GM23248 (cell line): ENCODE measurements at regions not wholly inside any gene's neighbourhood (a gene's known extent, or its start where the extent isn't known, plus 50 kb on each side); places are given as distances from the start of the nearest gene placed in this dataset.

Source experiments
- DNase-seq: peaks from one replicate; pipeline ENCODE4 v3.0.0-alpha.2; 2015
- H2AFZ ChIP-seq: fragments of 200-600 bp; sonication (generic); 2 replicates; pipeline ENCODE4 v1.6.1; 2016; ENCODE audit warnings: antibody characterized with exemption
- H3F3A ChIP-seq: fragments of 200-600 bp; sonication (generic); 2 replicates; pipeline ENCODE4 v1.6.1; 2016; ENCODE audit warnings: mild to moderate bottlenecking, antibody characterized with exemption, mixed run types; ENCODE audit not compliant: insufficient read depth
- H3K27ac ChIP-seq: fragments of 200-600 bp; sonication (generic); 2 replicates; pipeline ENCODE4 v1.5.1; 2016; ENCODE audit warnings: mild to moderate bottlenecking
- H3K27me3 ChIP-seq: fragments of 200-600 bp; sonication (generic); replicated peaks from 2 replicates; pipeline ENCODE4 v1.6.1; 2016; ENCODE audit warnings: mild to moderate bottlenecking; ENCODE audit not compliant: insufficient read depth
- H3K36me3 ChIP-seq: fragments of 200-600 bp; sonication (generic); 2 replicates; pipeline ENCODE4 v1.6.1; 2016; ENCODE audit warnings: low read depth, mild to moderate bottlenecking
- H3K4me1 ChIP-seq: fragments of 200-600 bp; sonication (generic); 2 replicates; pipeline ENCODE4 v1.6.1; 2016; ENCODE audit warnings: mild to moderate bottlenecking; ENCODE audit not compliant: insufficient read depth
- H3K4me2 ChIP-seq: fragments of 200-600 bp; sonication (generic); one replicate; pipeline ENCODE4 v1.6.1; 2016; ENCODE audit warnings: mild to moderate bottlenecking; ENCODE audit not compliant: unreplicated experiment
- H3K4me3 ChIP-seq: fragments of 200-600 bp; sonication (generic); 2 replicates; pipeline ENCODE4 v1.5.1; 2016; ENCODE audit warnings: mild to moderate bottlenecking
- H3K79me2 ChIP-seq: fragments of 200-600 bp; sonication (generic); 2 replicates; pipeline ENCODE4 v1.6.1; 2016; ENCODE audit warnings: mild to moderate bottlenecking; ENCODE audit not compliant: insufficient read depth
- H3K9ac ChIP-seq: fragments of 200-600 bp; sonication (generic); 2 replicates; pipeline ENCODE4 v1.6.1; 2016; ENCODE audit warnings: mild to moderate bottlenecking
- H3K9me2 ChIP-seq: fragments of 200-600 bp; sonication (generic); 2 replicates; pipeline ENCODE4 v1.6.1; 2016; ENCODE audit warnings: mixed run types, mild to moderate bottlenecking, moderate library complexity; ENCODE audit not compliant: insufficient read depth
- H3K9me3 ChIP-seq: fragments of 200-600 bp; sonication (generic); one replicate; pipeline ENCODE4 v1.6.1; 2017; ENCODE audit warnings: low read depth
- H4K20me1 ChIP-seq: fragments of 200-600 bp; sonication (generic); 2 replicates; pipeline ENCODE4 v1.6.0; 2016; ENCODE audit not compliant: insufficient read depth
- EZH2 ChIP-seq: fragments of 200-600 bp; sonication (generic); IDR thresholded peaks from 2 replicates; pipeline ENCODE4 v1.6.1; 2018; ENCODE audit warnings: antibody characterized with exemption, mild to moderate bottlenecking; ENCODE audit not compliant: insufficient read depth, poor library complexity, severe bottlenecking
- EZH2phosphoT487 ChIP-seq: fragments of 200-600 bp; sonication (generic); IDR thresholded peaks from 2 replicates; pipeline ENCODE4 v1.6.1; 2018; ENCODE audit warnings: antibody characterized with exemption, moderate library complexity, mild to moderate bottlenecking, low read depth; ENCODE audit not compliant: insufficient read depth
- WGBS, 2 experiments: methylation state at CpG; one replicate each; pipeline ENCODE4 v1.1.6; 2015 to 2017; ENCODE audit warnings: low lambda C conversion rate in 2 of 2, low coverage in 1 of 2; ENCODE audit errors: missing lambda C conversion rate in 2 of 2; 5-methylcytosine and 5-hydroxymethylcytosine counted together
- in situ Hi-C: fragments of 300-500 bp; cut with MboI; formaldehyde crosslinking; loops from 2 replicates; pipeline ENCODE4 v1.15.0; 2020

- Histone ChIP-seq H3K27ac (peak overlapping the region; percentile 78), H3K9ac (peak overlapping the region; percentile 17; the same call in 1 of the 2 replicates), H3K9me2 (no peaks in the 10 kb centered on the region), H3F3A (peaks cover 35% of the 10 kb centered on the region), H3K27me3 (no peaks in the 10 kb centered on the region), H2AFZ (no peak overlapping the region), H3K4me3 (no peak overlapping the region), H3K79me2 (no peaks in the 10 kb centered on the region), H3K4me1 (peaks cover 37% of the 10 kb centered on the region), H3K4me2 (peak overlapping the region; percentile 69), H4K20me1 (no peaks in the 10 kb centered on the region), H3K9me3 (no peaks in the 10 kb centered on the region), H3K36me3 (no peaks in the 10 kb centered on the region)
- in situ Hi-C loops = no loop called here
- WGBS, 2 experiments = 24 to 31% methylated on average over 10 of the region's 10 CpGs
- TF ChIP-seq EZH2phosphoT487 = no peak
- no peak for TF ChIP-seq EZH2
- DNase-seq = peak; percentile 95
Measured at GRCh38 chr13:34357435-34358232, 539.7 kb downstream of the RFC3 start.

- in situ Hi-C loops = no loop called here
- Histone ChIP-seq H3K9ac (peak overlapping the region; percentile 17; the same call in 1 of the 2 replicates), H3K27ac (peak overlapping the region; percentile 78)
Measured at GRCh38 chr13:34358811-34359513, 541.0 kb downstream of the RFC3 start.

DNA sequence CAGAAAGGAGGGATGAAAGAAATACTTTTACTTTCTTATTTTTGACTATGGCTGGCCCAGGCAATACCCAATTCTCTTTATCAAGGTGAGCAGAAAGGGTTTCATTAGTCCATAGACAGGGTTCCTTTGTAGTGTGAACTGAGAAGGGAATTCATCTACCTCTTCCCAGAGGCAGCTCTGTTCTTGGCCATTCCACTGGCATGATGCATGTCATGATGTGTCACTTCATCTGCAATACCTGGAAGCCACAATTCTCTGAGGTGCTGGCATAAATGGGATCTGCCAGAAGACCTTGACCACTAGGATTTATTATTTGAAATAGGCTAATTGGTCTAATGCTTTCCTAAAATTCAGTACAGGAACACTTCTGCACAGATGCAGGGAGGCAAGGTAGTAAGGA lies 542.8 kb downstream of the RFC3 start:
- no peaks in the 10 kb centered on the region for H3K9me2 ChIP-seq
- no peaks in the 10 kb centered on the region for H3K27me3 ChIP-seq
- no peak overlapping the region for H3K4me3 ChIP-seq
- no peaks in the 10 kb centered on the region for H3K79me2 ChIP-seq
- H3K36me3 ChIP-seq = no peaks in the 10 kb centered on the region
- TF ChIP-seq EZH2phosphoT487 (no peak), EZH2 (no peak)
- H3F3A ChIP-seq = peaks cover 35% of the 10 kb centered on the region
- no peak for DNase-seq
- peaks cover 41% of the 10 kb centered on the region for H3K4me1 ChIP-seq
- H2AFZ ChIP-seq = no peak overlapping the region
- in situ Hi-C loops = no loop called here
- no peaks in the 10 kb centered on the region for H3K9me3 ChIP-seq
- no peaks in the 10 kb centered on the region for H4K20me1 ChIP-seq
- no peak overlapping the region for H3K9ac ChIP-seq
- H3K4me2 ChIP-seq = no peak overlapping the region
- H3K27ac ChIP-seq = no peak overlapping the region

More at GRCh38 chr13:34358811-34359513, 541.0 kb downstream of the RFC3 start:
- Histone ChIP-seq H3K27me3 (no peaks in the 10 kb centered on the region), H3K9me3 (no peaks in the 10 kb centered on the region), H3K79me2 (no peaks in the 10 kb centered on the region), H3K36me3 (no peaks in the 10 kb centered on the region), H3K4me1 (peaks cover 37% of the 10 kb centered on the region), H2AFZ (no peak overlapping the region), H4K20me1 (no peaks in the 10 kb centered on the region), H3K9me2 (no peaks in the 10 kb centered on the region), H3K4me3 (no peak overlapping the region), H3F3A (peaks cover 35% of the 10 kb centered on the region), H3K4me2 (peak overlapping the region; percentile 31)
- peak; percentile 86 for DNase-seq
- 28 to 30% methylated on average over 2 of the region's 2 CpGs for WGBS, 2 experiments
- TF ChIP-seq EZH2 (no peak), EZH2phosphoT487 (no peak)

DNA sequence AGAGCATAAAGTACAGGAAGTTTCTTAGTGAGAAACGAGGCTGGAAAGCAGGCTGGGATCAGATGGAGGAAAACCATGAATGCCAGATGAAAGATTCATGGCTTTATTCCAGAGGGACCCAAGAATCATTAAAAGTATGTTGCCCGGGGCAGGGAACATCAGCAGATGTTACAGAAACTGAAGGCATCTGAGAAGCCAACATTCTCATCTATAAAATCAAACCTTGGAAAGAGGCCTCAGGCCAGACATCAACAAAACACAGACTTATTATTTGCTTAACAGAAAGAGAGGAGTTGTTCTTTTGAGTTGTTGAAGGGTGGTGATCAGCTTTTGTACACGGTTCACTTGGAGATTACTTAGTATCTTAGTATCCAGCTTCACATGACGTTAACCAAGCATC lies 543.6 kb downstream of the RFC3 start:
- 14 to 17% methylated on average over 4 of the region's 4 CpGs for WGBS, 2 experiments

More for the DNA sequence above, 543.6 kb downstream of the RFC3 start:
- peaks cover 32% of the 10 kb centered on the region for H3F3A ChIP-seq
- TF ChIP-seq EZH2 (no peak), EZH2phosphoT487 (no peak)
- H3K4me3 ChIP-seq = no peak overlapping the region
- no peak overlapping the region for H3K9ac ChIP-seq
- H3K79me2 ChIP-seq = no peaks in the 10 kb centered on the region
- no peaks in the 10 kb centered on the region for H3K36me3 ChIP-seq
- H3K27me3 ChIP-seq = no peaks in the 10 kb centered on the region
- H3K27ac ChIP-seq = no peak overlapping the region
- no peak overlapping the region for H3K4me2 ChIP-seq
- H4K20me1 ChIP-seq = no peaks in the 10 kb centered on the region
- peak; percentile 35 for DNase-seq
- in situ Hi-C loops = no loop called here
- no peaks in the 10 kb centered on the region for H3K9me2 ChIP-seq
- H3K4me1 ChIP-seq = peaks cover 39% of the 10 kb centered on the region
- no peaks in the 10 kb centered on the region for H3K9me3 ChIP-seq
- H2AFZ ChIP-seq = peak overlapping the region; percentile 19
